ENCODE measurements at regions not wholly inside any gene's neighbourhood (a gene's known extent, or its start where the extent isn't known, plus 50 kb on each side); places are given as distances from the start of the nearest gene placed in this dataset.

GRCh38 chr3:22117751-22118346 is 366.8 kb upstream of the ZNF385D start:
- peak; percentile 6 for DNase-seq

DNA sequence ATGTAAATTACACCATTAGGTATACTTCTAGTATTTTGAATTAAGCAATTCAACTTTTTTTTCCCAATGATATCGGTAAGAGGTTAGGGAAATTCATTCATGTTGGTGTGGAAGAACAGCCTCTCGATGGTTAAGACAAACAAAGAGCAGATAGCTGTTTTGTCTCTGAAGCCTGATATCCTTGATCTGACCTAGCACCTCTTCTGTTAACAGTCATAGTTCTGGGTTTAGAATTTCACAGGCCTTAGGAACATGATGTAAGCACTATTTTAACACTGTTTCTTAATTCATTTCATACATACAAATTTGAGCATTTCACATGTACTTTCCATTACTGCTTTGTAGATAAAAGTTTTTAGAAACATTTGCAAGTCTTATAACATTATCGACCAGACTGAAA is 367.5 kb upstream of the ZNF385D start:
- no peak for DNase-seq

GRCh38 chr3:22121068-22121701 is 370.2 kb upstream of the ZNF385D start:
- no peak for DNase-seq

DNA sequence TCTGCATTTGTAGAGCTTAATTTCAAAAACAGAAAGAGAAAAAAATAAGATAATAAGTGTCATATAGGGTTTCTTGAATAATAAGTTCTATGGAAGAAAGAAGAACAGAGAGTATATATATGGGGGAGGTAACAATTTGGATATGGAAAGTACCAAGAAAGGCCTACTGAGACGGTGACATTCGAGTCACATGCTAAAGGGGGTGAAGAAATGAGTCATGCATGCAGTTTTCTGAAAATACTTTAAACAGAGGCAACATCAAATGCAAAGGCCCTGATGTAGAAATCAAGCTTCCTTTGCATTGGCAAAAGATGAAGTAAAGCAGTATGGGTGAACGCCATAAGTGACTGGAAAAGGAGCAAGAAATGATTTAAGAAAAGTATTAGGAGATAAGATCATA is 371.6 kb upstream of the ZNF385D start:
- no peak for DNase-seq

DNA sequence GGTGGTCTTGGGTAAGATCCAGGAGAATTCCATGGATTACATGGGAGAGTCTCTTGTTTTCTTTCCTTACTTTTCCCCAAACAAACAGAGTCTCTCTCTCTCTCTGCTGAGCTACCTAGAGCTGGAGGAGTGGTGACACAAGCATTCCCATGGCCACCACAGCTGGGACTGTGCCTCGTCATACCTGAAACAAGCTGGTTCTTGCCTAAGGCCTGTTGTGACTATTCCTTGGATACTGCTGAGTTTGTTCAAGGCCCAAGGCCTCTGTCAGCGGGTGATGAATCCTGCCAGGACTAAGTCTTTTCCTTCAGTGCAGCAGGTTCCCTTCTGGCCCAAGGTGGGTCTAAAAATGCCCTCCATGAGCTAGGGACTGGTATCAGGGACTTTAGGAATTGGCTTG is 378.1 kb upstream of the ZNF385D start:
- DNase-seq, result no peak

DNA sequence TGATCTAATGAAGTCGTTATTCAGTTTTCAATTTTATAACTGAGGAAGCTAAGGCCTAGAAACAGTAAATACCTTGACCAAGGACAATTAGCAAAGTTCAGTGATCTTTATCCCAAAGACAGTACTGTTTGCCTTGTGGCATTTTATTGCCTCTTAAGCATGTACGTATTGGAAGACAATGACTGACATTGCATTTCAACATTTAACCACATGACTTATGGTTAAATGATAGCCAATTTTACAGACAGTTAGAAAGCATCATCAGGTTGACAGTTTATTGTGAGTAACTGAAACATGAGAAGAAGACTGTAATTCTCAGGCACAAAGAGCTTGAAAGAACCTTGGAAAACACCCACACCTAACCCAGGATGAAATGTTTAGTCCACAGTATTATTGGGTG is 390.8 kb upstream of the ZNF385D start:
- DNase-seq, result no peak

GRCh38 chr3:22147161-22147560 is 396.2 kb upstream of the ZNF385D start:
- DNase-seq, result no peak

DNA sequence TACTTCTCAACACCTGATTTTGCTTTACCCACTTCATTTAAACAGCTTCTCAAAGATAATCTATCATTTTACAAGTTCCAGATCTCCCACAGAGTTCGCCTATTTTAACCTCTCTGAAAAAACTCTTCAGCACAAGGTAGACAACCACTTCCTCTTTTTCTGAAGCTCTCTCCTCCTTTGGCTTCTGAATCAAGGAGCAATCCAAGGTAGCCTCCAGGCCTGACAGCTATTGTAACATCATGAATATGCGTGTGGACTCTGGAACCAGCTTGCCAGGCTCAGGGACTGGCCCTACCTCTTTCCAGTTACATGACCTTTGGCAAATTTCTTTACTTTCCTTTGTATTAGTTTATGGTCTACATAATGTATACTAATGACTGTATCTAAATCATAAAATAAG is 405.9 kb upstream of the ZNF385D start:
- no peak for DNase-seq

DNA sequence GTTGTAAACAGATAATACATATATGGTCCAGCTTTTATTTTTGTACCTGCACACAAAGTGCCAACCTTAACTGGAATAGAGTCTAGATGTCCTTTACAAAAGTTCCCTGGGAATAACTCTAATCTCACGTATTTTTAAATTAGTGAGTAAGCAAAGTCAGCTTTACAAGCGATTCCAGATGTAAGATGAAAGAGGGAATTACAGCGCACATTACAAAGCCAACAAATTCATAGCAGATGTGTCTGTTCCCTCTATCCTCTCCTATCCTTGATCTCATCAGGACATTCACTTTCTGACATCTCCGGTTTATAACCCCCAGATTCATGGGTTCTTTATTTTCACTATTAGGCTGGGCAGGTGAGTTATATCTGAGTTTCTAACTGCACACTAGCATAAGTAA is 406.8 kb upstream of the ZNF385D start:
- DNase-seq, result no peak

- DNase-seq, result no peak
Measured at GRCh38 chr3:22159004-22159695, 408.1 kb upstream of the ZNF385D start.

DNA sequence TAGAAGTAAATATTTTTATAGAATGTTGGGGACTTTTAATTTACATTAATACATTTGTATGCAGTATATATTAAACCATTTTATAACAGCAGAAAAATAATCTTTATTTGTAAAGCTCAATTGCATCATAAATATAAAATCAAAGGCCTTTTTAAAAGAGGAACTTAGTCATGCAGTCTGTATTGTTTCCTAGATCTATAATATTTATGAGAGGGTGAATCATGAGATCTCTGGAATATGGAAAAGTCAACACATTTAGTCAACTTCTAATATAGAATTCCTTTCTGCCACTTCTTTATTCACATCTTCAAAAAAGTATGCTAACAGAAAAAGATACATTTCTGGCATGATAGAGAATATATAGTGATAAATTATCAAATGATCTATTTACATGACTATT is 410.3 kb upstream of the ZNF385D start:
- no peak for DNase-seq

DNA sequence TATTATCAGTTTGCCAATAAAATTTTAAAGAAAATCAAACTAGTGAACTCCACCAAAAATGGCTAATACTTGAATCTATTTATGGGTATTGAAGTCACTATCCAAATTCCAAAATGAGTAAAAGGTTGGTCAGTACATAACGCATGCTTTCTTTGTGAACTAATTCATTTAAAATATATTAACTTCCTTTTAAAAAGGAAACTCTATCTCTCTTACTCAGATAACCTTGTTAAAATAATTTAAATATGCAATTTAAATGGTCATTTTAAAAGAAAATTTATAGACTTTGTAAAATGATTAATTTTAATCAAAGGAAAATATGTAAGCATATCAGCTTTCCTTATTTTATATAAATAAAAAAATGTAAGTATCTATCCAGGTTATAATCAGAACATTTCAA is 419.4 kb upstream of the ZNF385D start:
- DNase-seq, result no peak

DNA sequence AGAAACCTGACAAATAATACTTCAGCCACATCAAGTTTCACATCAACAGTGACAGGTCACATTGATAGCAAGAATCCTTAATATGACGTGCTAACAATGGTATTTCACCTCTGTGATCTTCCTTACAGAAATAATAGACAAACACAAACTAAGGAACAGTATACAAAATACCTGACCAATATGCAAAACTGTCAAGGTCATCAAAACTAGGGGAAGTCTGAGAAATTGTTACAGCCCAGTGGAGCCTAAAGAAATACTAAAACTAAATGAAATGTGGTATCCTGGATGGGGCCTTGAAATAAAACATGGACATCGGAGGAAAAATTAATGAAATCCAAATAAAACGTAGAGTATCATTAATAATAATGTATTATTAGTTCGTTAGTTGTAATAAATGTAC is 422.0 kb upstream of the ZNF385D start:
- DNase-seq, result no peak

DNA sequence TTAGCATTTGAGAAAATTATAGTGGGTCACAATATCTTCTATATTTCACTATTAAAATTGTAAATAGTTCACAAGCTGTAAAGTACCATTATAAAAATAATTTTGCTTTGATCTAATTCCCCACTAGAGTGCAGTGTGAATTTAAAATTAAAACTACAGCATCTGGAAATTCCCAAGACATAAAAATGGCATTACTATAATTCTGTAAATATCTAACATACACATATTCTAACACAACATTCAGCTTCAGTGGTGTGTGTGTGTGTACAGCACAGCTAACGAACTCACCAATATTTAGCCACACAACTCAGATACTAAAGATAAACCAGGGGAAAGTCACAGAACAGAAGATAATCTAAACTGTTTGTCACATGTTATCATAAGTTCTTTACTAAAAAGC is 424.9 kb upstream of the ZNF385D start:
- no peak for DNase-seq

DNA sequence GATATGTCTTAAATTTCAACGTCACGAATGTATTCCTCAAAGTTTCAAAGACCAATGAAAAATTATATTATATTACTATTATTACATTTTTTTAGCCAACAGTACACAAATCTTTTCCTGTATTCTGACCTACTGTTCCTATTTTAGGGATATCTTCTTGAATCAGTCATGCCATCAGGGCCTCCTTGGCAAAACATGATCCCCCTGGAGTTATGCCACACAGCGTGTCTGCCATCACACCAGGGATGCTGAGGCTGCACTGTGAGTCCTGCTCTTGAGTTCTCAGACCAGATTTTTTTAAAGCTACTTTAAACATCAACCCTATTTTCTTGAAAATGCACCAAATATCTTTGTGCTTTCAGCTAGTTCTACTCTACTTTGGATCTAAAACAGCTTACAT is 425.9 kb upstream of the ZNF385D start:
- no peak for DNase-seq

DNA sequence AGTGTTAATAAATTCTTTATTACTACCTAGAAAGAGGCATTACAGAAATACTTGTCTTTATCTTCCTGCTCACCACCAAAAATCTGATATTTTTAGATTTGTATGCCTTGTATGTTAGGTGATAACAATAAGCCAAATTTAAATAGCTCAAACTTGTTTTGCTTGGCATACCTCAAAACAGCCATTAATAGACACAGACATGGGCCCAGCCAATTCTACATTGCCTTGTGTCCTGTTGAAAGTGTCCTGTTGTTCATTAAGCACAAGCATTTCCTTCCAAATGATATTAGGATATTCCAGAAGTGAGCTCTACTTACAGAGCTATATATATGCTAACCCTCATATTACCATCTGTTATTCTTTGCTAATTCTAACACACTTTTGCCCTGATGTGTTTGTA is 438.6 kb upstream of the ZNF385D start:
- no peak for DNase-seq

DNA sequence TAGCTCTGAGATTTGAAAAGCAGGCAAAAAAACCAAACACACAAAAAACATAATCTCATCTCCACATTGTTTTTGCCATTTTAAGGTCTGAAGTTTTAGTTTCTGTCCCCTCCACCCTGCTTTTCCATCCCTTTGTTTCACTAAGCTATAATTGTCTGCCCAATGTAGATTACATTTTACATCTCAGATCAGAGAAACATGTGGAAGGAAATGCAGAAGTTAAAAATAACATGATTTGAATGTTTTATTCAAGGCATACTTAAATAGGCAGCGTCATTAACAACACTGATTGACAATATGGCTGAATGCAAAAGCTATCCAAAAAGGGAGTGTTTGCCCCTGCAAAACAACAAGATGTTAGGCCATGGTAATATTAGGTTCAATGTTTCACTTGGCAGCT is 448.1 kb upstream of the ZNF385D start:
- DNase-seq, result no peak

DNA sequence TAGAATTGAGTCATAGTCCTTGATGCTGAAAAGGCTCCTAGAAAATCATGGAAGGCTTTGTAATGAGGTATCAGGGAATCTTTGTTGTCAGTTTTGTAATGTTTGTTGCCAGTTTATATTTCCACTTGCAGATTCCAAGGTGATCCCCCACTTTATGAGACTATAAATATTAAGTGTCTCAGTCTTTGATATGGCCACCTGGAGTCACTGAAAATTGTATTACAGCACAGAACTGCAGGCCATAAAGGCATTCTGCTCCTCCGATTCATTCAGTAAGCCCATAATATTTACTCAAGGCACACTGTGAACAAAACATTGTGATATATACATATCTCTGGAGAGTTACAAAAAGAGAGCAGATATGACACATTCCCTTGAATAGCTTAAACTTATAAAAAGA is 457.8 kb upstream of the ZNF385D start:
- no peak for DNase-seq

DNA sequence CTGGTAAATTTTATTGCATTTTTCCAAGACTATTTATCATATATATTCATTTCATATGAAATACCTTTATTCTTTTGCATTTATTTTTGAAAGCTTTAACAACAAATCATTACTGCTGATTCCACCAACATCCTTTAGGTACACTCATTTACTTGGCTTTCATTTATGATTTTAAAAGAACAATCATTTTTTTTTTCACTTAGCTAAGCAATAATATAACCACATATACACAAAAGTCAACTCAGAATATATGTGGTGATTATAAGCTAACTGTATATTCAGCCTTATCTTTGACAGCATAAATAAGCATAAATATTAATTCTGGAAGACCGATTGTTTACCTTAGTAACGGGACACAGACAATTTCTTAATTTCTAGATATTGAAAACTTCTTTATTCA is 458.6 kb upstream of the ZNF385D start:
- DNase-seq, result no peak

- DNase-seq, result no peak
Measured at GRCh38 chr3:22210693-22211092, 459.7 kb upstream of the ZNF385D start.

DNA sequence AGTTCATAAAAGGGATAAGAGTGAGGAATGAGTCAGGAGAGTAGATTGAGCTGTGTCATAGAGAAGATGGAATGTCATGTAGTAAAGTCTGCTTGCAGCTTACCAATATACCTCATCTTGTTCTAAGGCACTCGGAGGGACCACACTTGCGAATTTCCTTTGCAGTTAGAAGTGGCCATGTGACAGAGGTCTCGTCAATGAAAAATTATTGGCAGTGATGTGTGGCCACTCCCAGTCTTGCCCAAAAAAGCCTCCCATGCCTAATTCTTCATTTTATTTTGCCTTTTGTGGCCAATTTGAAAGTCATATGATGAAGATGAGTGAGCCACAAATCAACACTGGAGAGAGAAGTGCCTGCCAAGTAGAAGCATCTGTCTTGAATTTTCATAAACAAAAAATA is 465.6 kb upstream of the ZNF385D start:
- DNase-seq, result no peak

DNA sequence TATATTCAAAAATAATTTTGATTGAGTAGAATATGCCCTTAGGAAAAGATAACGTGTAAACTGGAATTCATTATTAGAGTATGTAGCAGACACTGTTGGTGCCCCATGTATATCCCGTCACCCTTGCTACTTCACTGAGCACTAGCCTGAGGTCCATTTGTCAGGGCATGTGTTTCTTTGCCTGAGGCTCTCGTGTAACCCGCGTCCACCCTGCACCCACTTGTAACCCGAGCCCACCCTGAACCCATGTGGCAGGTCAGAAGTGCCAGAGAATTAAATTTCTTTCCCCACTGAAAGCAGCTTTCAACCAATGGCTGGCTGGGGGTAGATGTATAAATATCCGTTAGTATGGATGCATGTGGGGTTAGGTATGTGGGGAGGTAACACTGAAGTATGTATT is 474.2 kb upstream of the ZNF385D start:
- no peak for DNase-seq

GRCh38 chr3:22228705-22229104 is 477.7 kb upstream of the ZNF385D start:
- DNase-seq, result no peak

DNA sequence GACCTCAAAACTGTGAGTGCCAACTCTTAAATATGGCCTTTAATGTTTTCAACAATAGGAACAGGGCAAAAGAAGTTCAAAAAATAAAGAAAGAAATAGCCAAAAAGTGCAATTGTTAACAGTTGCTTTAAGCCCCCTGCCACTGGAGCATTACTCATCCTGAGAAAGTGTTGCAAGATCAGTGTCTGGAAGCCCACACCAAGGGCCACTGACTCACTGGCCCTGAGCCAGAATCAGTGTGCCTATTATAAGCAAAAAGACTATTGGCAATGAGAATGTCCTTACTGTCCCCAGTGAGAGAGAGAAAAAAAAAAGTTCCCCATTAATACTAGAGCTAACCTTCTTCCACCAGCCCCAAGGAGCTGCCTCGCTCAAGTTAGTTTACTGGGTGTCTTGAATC is 480.1 kb upstream of the ZNF385D start:
- no peak for DNase-seq
